ENCODE measurements at regions not wholly inside any gene's neighbourhood (a gene's known extent, or its start where the extent isn't known, plus 50 kb on each side); places are given as distances from the start of the nearest gene placed in this dataset.

DNA sequence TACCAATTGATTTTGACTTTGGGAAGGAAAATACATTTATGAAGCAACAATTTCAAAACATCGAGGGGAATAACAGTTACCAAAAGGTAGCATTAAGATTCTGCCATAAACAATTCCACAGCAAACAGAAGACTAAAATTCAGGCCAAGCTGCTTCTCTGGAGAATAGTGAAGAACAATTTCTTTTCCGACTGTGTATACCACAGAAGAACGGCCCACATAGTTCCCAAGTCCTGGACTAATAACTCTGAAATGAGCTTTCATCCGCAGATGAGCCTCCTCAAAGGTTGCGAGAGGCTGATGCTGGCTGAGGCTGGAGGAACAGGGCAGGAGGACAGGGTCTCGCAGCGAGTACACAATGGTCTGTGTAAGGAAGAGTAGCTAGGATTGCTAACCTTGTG, 278.9 kb upstream of the TCF4 start:
- DNase-seq, result no peak

DNA sequence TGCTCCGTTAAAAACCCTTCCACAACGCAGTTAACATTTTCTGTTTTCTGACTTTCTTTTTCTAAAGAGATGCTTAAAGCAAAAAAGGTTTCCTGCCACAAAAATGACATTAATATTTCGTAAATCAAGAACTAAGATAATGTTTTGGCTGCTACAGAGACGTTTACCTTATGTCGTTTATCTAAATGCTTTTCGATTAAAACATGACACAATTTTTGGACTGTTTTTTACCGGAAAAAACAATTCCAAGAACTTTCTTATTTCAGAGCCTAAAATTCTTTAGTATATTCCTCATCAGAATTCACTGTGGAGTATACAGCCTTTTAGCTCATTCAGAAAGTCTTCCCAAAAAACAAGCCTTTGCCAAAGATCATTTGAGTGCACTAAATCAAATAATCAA, 278.0 kb upstream of the TCF4 start:
- DNase-seq, result no peak

DNA sequence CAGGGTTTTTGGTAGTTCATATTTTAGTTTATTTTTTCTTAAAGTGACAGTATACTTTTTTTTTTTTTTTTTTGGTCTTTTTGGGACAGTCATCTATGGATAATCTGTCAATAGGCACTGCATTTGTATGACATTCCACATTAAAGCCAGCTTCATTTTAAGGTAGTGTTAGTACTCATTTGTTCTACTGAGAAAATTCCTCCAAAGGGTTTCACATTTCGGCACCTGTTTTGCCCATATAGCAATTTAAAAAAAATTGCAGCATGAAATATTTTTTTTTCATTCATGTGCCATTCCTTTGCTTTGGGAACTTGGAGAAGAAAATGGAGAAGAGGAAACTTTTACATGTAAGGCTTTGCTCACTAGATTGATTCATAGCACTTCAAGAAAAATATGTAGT, 276.3 kb upstream of the TCF4 start:
- no peak for DNase-seq

DNA sequence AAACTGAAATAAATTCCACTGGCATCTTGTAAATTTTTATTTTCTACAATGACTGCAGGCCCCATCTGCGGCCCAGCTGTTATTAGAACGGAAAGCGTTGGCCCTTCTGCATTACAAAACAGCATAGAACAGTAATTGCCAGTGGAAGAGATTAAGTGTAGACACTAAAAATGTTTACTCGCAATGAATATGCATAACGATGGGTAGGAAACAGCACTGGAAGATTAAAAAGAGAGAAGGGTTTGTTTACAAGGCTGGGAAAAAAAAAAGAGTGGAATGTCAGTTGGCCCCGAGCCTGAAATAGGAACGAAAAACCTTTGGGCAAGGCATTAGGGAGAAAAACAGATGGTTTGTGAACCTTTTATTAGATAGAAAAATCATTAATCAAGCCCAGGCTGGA, 275.9 kb upstream of the TCF4 start:
- DNase-seq, result peak; percentile 49 to 88

DNA sequence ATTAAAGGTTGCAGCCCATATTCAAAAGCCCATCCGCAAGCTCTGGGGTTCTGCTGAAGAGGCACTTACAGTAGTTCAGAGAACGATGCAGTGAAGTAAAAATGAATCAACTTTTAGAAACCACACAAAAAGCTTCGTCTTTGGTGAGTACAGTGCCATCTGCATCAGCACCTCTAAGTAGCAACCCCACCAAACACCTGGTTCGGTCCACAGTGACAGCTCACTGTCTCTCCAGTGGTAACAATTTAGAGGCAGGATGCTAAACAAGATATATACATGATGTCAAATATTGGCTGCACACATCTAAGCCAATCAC, 275.4 kb upstream of the TCF4 start:
- no peak for DNase-seq

DNA sequence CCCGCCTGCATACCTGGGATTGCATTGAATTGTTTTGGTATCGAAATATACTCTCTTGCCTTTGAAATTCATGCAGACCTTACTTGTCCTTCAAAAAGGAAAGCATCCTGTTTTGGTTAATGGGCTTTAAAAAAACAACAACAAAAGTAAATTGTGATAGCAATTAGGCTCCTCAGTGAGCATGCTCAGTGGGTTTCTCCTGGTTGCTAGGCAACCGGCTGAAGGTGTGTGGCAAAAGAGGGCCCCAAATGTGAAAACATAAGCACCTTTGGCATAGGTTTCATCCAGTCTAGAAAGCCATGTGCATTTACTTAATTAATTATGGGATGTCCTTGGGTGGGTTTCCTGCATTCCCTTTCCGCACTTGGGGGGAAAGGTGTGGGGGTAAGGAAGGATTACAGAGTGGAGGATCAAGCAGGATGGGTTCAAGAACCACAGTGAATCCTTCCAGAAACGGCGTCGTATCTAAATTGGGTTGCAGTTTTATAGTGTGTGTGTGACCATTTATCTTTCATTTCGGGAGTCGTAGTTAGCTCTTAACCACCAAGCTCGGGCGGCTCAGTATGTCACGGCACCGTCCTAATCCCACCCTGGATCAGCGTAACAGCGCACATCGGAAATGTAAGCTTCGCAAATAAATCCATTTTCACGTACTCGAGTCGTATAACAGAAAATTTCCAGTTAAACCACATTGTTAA, 274.9 kb upstream of the TCF4 start:
- DNase-seq, result no peak

DNA sequence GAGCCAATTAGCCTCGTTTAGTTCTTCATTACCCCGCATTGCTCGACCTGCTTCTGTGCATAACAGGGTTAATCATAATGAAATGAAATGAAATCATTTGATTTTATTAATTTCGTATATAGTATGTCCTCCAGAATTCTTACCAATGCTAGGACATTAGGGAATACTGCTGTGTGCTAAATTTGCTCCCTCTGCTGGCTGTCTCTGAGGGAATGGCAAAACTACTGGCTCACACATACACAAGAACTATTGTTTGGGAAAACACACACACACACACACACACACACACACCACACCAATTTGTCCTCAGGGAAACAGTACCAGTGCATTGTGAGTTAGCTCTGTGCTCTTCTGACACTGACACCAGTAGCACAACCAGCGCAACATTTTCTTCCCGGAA, 273.3 kb upstream of the TCF4 start:
- DNase-seq, result peak in 1 of 2 experiments; percentile 40

DNA sequence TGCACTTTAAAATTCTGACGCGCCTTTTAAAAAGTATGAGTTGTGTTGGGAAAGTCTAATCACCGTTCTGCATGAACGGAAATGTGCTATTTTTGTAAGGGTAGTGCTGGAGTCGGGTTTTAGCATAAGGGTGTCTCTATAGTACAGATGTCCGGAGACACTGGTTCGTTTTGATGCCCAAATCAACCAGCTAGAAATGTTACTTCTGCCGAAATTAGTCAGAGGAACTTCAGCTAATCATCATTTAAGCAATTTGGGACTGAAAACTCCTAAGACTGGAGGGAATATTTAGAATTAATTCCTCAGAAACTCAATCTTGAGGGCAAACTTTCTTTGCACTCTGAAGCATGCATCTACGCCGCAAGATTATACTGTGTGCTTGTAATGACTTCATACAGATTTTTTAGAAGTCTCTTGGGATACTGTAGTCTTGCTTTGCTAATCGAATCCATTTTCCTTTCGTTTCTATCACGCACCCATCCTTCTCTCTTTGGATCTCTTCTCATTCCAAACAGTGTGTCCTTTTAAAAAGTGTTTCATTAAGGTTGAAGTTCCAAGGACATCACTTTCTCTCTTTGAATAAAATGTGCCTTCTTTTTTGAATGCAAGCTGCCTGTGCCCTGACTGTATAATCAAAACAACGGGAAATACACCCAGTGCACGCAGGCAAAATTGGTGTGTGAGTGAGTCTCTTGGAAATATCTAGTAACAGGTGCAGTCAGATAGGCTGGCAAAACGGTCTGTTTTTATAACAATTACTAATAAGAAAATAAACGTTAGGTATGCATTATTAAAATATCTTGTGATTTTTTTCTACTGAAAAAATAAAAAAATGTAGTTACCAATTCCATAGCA, 270.9 kb upstream of the TCF4 start:
- peak in 1 of 2 experiments; percentile 14 for DNase-seq

DNA sequence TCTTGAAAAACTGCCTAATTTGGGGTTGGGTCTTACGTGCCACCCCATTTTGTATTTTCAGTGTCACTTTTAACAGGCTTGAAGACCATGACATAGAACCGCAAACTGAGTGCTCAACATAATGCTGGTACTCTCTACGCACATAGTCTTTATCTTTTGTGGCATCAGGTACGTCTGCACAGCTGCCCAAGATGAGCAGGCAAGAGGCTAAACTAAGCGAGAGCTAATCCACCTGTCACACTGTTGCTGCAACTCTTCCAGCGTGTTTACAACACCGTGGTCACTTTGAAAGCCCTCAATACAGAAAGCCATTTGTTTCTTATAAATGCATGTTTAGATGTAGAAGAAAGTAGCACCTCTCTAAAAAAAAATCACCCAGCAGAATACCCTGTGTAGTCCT, 270.0 kb upstream of the TCF4 start:
- DNase-seq, result no peak

DNA sequence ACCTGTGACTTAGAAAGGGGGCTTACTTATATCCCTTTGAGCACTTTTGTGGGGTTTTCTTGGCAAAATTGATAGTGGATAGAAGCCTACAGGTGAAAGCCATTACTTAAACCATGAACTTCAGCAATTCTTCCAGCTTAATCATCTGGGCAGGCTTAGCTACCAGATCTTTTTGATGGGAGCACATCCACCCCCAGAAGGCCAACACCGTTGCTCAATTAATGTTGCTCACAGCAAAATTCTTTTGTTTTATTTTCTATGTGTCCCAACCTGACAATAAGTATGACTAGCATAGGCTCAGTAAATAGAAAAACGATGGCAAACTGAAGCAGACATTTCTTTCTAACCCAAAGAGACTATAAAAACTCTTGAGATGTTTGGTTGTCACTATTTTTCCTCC, 269.4 kb upstream of the TCF4 start:
- no peak for DNase-seq

DNA sequence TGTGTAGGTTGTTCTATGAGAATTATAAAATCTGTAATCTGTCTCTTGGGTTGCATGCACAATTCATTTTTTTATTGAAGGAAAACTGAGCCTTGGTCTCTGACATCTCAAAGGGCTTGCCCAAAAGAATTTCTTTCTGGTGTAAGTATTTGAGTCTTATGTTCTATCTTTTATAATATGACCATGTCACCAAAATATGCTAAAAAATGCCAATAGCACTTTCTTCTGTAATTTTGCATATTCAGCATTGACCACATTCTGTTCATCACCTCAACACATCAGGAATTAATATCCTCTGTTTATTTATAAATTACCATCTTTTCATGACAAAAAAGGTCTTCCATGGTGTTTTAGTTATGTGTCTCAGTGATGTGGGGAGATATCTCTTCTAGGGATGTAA, 268.7 kb upstream of the TCF4 start:
- no peak for DNase-seq

DNA sequence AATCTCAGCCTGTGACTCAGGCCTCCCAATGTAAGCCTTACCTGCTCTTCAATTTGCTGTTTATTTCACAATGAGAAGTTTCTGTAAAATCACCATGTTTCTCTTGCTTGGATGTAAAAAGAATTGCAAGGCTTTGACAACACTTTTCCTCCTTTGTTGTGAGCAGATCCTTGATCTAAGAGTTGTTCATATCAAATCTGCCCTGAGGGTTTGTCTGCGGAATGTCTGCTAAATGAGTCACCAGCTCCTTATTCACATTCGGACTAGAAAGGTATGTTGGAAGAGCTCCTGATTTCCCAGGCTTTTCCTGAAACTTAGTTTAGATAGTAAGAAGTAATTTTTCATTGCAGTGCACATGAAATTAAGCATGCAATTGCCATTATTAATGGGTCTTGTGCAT, 268.2 kb upstream of the TCF4 start:
- DNase-seq, result peak in 1 of 2 experiments; percentile 9

DNA sequence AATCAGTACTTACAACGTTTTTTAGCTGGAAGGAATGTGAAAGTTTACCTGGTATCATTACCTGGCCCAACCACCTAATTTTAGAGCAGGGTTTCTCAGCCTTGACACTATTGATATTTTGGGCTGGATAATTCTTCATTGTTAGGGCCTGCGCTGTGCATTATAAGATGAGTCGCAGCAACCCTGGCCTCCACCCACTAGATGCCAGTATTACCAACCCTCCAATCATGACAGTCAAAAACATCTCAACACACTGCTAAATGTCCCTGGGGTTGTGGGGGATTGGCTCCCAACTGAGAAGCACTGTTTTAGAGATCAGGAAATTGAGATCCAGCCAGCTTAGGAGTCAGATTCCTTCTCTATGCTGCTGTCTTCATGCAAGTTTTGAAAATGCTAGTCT, 265.3 kb upstream of the TCF4 start:
- DNase-seq, result no peak

DNA sequence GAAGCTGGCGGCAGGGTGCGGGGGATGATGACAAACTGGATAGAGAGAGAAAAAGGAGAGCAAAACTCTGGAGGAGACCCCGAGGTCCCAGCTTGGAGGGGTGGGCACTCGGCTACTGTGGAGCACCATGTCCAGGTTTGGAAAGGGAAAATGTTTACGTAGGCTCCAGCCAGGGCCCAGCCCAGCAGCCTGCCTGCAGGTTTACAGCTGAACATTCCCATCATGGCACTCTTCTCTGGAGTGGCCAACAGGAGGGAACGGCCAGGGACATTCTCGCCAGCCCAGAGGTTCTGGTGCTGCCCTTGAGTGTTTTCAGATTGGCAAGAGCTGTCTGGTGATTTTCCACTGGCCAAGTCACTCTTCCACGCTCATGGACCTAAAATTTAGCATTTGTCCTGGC, 262.9 kb upstream of the TCF4 start:
- DNase-seq, result peak in 1 of 2 experiments; percentile 35

DNA sequence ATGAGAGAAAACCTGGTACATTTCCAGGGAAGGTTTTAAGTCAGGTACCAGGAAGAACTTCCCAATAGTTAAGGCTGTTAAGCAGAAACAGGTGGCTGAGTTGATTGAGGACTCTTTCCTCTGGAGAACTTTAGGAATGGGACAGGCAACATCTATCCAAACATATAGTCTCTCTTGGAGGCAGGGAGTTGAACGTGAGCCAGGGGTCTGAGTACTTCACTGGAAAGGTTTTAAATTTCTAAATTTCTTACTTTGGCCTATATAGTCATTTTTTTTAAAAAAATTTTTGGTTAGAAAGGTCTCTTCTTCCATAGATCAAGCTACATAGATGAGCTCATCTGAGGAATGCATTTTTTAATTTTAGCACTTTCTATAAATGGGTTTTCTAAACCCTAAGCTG, 261.4 kb upstream of the TCF4 start:
- DNase-seq, result peak in 1 of 2 experiments; percentile 19

DNA sequence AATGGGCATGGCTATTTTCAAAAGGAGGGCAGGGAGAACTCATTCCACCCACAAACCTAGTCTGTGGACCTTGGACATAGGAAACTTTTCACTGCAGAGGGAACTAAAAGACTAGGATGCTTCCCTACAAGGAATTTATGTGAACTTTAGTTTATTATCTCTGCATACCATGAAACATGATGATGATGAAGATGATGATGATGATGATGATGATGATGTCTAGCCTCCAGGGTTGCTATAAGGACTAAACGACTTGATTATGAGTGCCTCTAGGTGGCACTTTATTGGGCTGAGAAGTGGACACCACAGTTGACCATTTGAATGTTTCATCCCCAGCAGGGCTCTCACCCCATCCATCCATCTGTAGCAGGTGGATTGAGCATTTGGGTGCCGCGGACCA, 260.0 kb upstream of the TCF4 start:
- DNase-seq, result no peak

DNA sequence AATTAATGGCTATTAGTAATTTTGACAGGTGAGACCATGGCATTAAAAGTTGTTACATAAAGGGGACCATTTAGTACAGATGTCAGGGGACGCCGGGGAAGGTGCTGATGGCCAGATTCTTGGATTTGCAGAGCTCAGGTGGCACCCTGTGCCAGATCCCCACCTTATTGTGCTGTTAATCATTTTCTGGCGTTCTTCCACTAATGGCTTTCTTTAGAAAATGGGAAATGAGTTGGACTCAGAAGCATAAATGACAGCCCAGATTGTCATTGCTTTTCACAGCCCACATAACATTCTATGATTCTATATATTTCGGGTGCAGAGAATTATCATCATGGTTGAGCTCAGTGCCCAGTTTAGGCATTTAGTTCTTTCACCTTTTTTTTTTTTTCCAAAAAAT, 257.2 kb upstream of the TCF4 start:
- DNase-seq, result peak; percentile 9 to 53

DNA sequence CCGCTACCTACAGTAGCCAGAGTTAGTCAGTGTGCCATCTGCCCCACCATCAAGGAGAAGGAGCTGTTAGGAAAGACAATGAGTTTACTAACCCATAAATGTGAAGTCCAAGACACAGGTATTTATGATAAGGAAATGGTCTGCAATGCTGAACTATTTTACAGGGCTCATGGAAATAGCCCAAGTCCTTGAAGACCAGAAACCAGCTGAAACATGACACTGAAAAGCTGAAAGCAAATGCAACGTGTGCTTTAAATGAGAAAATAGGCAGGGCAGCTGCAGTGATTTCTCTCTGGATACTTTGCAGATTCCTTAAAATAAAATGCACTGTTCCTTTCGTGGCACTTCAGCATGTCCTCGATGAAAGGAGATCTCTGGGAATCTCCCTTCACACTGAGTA, 256.4 kb upstream of the TCF4 start:
- no peak for DNase-seq

DNA sequence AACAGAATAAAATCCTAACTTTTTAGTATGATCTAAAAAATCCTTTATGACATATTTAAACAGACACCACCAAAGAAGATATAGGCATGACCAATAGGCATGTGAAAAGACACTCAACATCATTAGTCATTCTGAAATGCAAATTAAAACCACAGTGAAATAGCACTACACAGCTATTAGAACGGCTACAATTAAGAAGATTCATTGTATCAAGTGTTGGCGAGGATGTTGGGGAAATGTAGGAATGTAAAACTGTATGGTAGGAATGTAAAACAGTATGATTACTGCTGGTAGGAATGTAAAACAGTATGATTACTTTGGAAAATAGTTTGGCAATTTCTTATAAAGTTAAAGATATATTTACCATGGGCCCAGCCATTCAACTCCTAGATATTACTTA, 253.3 kb upstream of the TCF4 start:
- no peak for DNase-seq

DNA sequence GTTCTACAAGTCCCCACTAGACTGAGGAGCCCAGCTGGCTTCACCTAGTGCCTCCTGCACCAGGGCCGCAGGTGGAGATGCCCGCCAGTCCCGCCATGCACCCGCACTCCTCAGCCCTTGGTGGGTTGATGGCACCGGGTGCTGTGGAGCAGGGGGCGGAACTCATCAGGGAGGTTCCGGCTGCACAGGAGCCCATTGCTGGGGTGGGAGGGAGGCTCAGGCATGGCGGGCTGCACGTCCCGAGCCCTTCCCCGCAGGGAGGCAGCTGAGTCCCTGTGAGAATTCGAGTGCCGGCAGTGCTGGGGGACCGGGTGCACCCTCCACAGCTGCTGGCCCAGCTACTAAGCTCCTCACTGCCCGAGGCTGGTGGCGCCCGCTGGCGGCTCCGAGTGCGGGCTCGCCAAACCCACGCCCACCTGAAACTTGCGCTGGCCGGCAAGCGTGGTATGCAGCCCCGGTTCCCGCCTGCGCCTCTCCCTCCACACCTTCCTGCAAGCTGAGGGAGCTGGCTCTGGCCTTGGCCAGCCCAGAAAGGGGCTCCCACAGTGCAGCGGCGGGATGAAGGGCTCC, 252.7 kb upstream of the TCF4 start:
- DNase-seq, result no peak

DNA sequence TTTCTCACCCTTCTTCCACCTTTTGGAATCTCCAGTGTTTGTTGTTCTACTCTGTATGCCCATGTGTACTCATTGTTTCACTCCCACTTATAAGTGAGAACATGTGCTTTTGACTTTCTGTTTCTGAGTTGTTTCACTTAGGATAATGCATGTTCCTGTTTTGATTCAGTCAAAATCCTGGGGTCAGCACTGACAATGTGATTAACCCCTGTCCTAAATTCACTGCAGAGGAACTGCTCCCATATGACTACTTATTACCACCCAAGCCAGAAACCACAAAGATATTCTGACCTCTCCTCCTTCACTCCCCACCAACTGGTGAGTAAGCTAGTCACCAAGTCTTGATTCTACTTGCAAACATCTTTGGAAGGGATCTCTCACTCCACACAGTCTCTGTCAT, 251.4 kb upstream of the TCF4 start:
- no peak for DNase-seq

DNA sequence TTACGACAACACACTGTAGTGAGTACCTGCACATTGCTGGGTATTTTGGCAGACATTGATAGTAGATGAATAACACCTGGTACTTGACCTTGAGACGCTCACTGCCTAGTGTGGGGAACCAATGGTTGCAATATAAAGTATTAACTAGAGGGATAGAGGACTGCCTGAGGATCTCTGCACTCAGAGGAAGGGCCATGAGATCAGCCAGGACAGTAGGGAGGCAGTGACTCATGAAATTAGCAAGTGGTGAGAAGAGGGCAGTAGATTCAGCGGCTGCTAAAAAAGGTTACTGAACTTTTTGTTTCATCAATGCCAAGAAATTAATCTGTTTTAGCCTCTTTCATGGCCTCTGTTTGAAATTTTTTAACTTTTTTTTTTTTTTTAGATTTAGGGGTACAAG, 250.8 kb upstream of the TCF4 start:
- DNase-seq, result no peak

DNA sequence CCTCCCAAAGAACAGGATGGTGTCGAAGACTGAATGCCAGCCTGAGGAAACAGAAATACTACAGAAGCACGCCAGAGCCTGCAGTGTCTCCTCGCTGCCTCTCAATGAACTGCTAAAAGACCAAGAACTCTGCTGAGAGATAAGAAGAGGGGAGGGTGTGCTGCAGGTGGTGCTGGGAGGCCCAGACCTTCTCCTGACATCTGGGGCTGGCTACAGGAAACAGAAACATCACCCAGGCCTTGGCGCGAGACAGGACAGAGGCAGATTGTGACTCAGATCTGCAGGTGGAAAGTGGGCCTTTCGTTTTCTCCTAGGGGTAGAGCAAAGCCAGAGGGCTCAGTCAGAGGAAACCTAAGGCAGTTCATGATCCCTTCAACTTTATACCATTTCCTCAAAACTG, 250.3 kb upstream of the TCF4 start:
- DNase-seq, result no peak

DNA sequence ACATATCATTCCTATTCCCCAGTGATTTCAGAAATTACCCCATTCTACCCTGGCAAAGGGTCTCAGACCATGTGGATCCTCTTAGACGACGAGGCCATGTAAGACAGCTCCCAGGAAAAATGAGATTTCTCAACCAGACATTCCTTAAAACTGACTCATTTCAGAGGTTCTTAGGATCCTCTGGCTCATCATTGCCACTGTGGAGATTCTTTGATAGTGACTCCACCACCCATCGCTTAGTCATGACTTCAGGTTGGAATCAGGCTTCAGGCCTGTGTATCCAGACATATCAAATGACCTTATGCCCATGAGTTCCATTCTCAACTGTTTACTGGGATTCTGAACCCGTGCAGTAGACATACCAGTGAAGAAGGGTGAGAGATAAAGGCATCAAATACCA, 245.6 kb upstream of the TCF4 start:
- no peak for DNase-seq

DNA sequence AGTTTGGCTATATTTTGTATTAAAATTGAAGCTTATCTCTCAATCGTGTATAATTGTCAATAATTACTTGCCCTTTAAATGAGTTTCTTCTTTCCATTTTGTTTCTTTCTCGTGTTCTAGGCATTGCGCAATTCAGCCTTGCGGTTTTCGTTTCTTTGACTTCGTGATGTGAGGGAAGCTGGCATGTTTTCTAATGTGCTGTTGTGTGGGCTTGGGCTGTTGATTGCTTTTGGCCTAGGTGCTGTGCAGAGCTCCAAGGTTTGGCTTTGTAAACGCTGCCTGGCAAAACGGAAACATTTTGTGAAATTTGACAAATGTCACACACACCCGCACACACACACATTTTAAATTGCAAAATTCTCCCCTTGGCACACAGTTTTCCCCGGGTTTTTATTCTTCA, 242.6 kb upstream of the TCF4 start:
- no peak for DNase-seq

All from NCI-H446 (cell line).